ENCODE measurements at regions not wholly inside any gene's neighbourhood (a gene's known extent, or its start where the extent isn't known, plus 50 kb on each side); places are given as distances from the start of the nearest gene placed in this dataset.

GRCh38 chr13:55649485-55649884 lies 1491.2 kb upstream of the PRR20A start:
- TF ChIP-seq EZH2 (IDR thresholded peaks at IDR 0.05; ENCODE audit: borderline replicate concordance) (no peak), CTCF (IDR thresholded peaks at IDR 0.05; ENCODE audit: poor library complexity) (no peak), EZH2phosphoT487 (IDR thresholded peaks at IDR 0.05; ENCODE audit: low read depth, severe bottlenecking, unreplicated experiment) (no peak)

Data from hepatocyte (in vitro differentiated cells).